HG03095 (cell line): ENCODE measurements at regions not wholly inside any gene's neighbourhood (a gene's known extent, or its start where the extent isn't known, plus 50 kb on each side); places are given as distances from the start of the nearest gene placed in this dataset.

Experiments
- ATAC-seq: cut with Tn5 transposase; IDR thresholded peaks from one replicate; pipeline ENCODE4 v1.9.1; 2021; ENCODE audit warnings: moderate library complexity; ENCODE audit not compliant: unreplicated experiment

- ATAC-seq = no peak
Measured at GRCh38 chr11:92382311-92382710, 157.7 kb downstream of the FAT3 start.

- ATAC-seq = no peak
Measured at GRCh38 chr11:92383430-92383829, 158.8 kb downstream of the FAT3 start.

GRCh38 chr11:92384358-92384757 is 159.7 kb downstream of the FAT3 start:
- no peak for ATAC-seq

- ATAC-seq = no peak
Measured at GRCh38 chr11:92384802-92385201, 160.2 kb downstream of the FAT3 start.

- no peak for ATAC-seq
Measured at GRCh38 chr11:92386577-92386976, 162.0 kb downstream of the FAT3 start.

GRCh38 chr11:92387859-92388258 is 163.2 kb downstream of the FAT3 start:
- no peak for ATAC-seq

GRCh38 chr11:92388380-92388779 is 163.8 kb downstream of the FAT3 start:
- ATAC-seq = no peak

DNA sequence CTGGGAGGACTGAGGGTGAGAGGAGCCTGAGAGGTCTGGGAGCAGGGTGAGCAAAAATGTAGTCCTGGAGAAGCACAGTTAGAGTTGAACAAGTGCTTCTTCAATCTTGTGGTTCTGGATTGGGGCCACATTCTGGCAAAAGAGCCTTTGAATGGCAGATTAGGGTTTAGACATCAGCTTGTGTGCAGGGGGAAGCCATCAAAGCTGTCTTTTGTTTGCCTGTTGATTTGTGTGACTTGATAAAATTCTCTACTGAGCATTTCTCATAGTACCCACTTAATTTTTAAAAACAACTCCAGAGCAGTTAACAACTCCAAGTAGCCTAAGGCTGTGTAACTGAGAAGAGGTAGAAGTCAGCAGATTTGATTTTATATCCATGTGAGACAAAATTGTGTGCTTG is 166.2 kb downstream of the FAT3 start:
- no peak for ATAC-seq

- ATAC-seq = no peak
Measured at GRCh38 chr11:92391364-92391763, 166.7 kb downstream of the FAT3 start.

GRCh38 chr11:92391808-92392207 is 167.2 kb downstream of the FAT3 start:
- ATAC-seq = no peak

DNA sequence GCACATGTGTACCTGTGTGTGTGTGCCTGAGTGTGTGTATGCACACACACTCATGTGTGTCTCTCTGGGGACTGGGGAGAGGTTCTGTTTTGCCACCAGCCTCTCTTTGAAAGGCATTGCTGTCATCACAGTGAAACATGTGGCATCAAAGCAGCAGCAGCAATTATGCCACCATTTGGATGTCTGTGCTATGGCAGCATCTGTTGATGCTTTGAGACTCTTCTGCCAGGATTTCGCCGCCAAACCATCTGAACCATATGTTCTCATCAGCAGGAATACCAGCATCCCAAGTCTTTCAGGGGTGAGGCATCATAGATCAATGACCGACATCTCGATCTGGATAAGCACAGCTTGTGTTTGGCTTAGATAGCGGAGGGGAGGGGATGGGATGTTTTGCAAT is 168.6 kb downstream of the FAT3 start:
- no peak for ATAC-seq

DNA sequence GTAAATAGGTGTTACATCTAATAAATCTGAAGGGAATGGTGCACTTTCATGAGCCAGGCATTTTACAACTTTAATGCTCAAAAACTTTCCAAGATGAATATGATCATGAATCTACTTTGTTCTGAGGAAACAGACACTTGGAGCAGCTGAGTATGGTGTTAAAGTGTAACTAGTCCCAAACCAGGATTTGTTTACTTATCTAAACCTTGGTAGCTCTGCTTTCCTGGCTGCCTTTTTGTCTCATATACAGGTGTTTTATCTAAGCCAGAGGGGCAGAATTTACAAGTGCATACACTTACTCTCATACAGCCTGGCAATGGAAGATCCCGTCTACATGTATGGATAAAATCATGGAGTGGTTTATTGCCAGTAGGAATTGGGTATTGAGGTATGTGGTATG is 171.5 kb downstream of the FAT3 start:
- ATAC-seq = no peak

- ATAC-seq = no peak
Measured at GRCh38 chr11:92397221-92397755, 172.7 kb downstream of the FAT3 start.

GRCh38 chr11:92399705-92400104 is 175.1 kb downstream of the FAT3 start:
- no peak for ATAC-seq

DNA sequence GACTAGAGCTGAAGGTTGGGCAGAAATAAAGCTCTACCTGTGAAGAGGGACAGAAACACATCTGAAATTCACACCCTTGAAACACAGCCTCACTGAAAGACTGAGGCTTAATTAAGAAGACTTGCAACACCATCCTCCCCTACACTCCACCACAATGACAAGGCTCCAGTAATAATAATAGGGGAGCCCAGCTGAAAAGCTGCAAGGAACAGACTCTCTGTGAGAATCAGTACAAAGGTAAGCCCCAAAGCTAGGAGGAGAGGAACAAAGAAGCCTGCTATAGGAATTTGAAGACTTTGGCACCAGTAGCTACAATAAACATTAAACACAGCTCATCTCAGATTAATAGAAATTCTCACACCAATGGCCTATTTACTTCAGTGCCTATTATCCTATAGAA is 176.9 kb downstream of the FAT3 start:
- ATAC-seq = no peak

DNA sequence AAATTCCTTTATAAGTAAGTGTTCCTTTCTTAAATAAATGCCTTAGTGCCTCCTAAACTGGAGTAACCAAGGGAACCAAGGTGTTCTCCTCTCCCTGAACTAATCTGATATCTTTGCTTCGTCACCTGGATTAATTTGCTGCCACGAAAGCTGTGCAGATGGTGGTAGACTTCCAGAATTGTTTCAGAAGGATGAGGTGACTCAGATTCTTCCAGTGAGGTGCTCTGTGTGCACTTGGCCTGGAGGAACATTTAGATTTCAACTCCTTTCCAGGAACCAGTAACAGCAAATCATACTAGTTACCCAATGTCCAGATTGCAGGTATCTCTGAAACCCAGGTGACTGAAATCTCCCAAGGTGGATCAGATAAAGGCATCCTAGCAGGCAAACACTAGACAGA is 181.9 kb downstream of the FAT3 start:
- ATAC-seq = no peak

- no peak for ATAC-seq
Measured at GRCh38 chr11:92409355-92409754, 184.7 kb downstream of the FAT3 start.

DNA sequence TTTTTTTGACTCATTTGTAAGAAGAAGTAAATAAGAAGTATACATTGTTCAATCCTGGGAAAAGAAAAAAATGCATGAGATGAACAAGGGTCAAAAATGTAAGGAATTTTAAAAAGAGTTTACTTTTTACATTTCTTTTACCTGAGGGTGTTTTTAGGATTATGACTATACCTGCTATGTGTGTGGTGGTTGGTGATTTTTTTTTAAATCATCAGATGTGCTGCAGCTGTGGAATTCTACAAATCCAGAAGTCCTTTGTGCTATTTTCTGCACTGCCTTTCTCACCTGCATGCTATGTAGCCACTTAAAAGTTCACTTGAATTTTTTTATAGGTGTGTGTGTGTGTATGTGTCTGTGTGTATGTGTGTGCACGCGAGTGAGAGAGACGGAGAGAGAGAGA is 185.3 kb downstream of the FAT3 start:
- ATAC-seq = no peak

GRCh38 chr11:92410526-92410925 is 185.9 kb downstream of the FAT3 start:
- no peak for ATAC-seq

- no peak for ATAC-seq
Measured at GRCh38 chr11:92411431-92411830, 186.8 kb downstream of the FAT3 start.

- peak; percentile 86 for ATAC-seq
Measured at GRCh38 chr11:92413757-92414513, 189.3 kb downstream of the FAT3 start.

GRCh38 chr11:92416971-92417725 is 192.5 kb downstream of the FAT3 start:
- no peak for ATAC-seq
